ENCODE measurements at regions not wholly inside any gene's neighbourhood (a gene's known extent, or its start where the extent isn't known, plus 50 kb on each side); places are given as distances from the start of the nearest gene placed in this dataset.

- H4K20me1 ChIP-seq (ENCODE audit: insufficient read depth, low read length), result no peaks in the 10 kb centered on the region
- no peak overlapping the region for H3K9ac ChIP-seq (ENCODE audit: low read depth, low read length)
- H3K4me3 ChIP-seq (ENCODE audit: low read depth in 1 of 2, low read length in 2 of 2), result no peak overlapping the region
- H2AFZ ChIP-seq (ENCODE audit: low read depth, low read length), result no peak overlapping the region
- H3K4me2 ChIP-seq (ENCODE audit: insufficient read depth, low read length), result no peak overlapping the region
- TF ChIP-seq CTCF (IDR thresholded peaks at IDR 0.05; ENCODE audit: borderline replicate concordance, extremely low read depth, low read length, poor library complexity, severe bottlenecking) (no peak), EZH2 (IDR thresholded peaks at IDR 0.05; ENCODE audit: borderline replicate concordance, low read depth, low read length, severe bottlenecking) (no peak)
- H3K36me3 ChIP-seq (ENCODE audit: insufficient read depth, low read length), result no peaks in the 10 kb centered on the region
- no peaks in the 10 kb centered on the region for H3K27me3 ChIP-seq (ENCODE audit: insufficient read depth, low read length, poor library complexity)
- H3K79me2 ChIP-seq (ENCODE audit: insufficient read depth, low read length), result no peaks in the 10 kb centered on the region
- H3K27ac ChIP-seq (ENCODE audit: low read length), result no peak overlapping the region
- no peaks in the 10 kb centered on the region for H3K4me1 ChIP-seq (ENCODE audit: insufficient read depth, low read length)
- no peaks in the 10 kb centered on the region for H3K9me3 ChIP-seq (ENCODE audit: insufficient read depth, low read length, severe bottlenecking)
- ATAC-seq (ENCODE audit: insufficient read depth, low read depth) (no peak), DNase-seq (no peak)
These were observed 198.5 kb downstream of the ATP23 start for GRCh38 chr12:58139894-58140293.

- no peak overlapping the region for H3K27ac ChIP-seq (ENCODE audit: low read length)
- no peaks in the 10 kb centered on the region for H3K79me2 ChIP-seq (ENCODE audit: insufficient read depth, low read length)
- no peaks in the 10 kb centered on the region for H4K20me1 ChIP-seq (ENCODE audit: insufficient read depth, low read length)
- no peak overlapping the region for H3K4me3 ChIP-seq (ENCODE audit: low read depth in 1 of 2, low read length in 2 of 2)
- H3K9me3 ChIP-seq (ENCODE audit: insufficient read depth, low read length, severe bottlenecking), result no peaks in the 10 kb centered on the region
- no peak overlapping the region for H3K9ac ChIP-seq (ENCODE audit: low read depth, low read length)
- DNase-seq (no peak), ATAC-seq (ENCODE audit: insufficient read depth, low read depth) (no peak)
- no peak overlapping the region for H3K4me2 ChIP-seq (ENCODE audit: insufficient read depth, low read length)
- no peaks in the 10 kb centered on the region for H3K36me3 ChIP-seq (ENCODE audit: insufficient read depth, low read length)
- H3K4me1 ChIP-seq (ENCODE audit: insufficient read depth, low read length), result no peaks in the 10 kb centered on the region
- TF ChIP-seq CTCF (IDR thresholded peaks at IDR 0.05; ENCODE audit: borderline replicate concordance, extremely low read depth, low read length, poor library complexity, severe bottlenecking) (no peak), EZH2 (IDR thresholded peaks at IDR 0.05; ENCODE audit: borderline replicate concordance, low read depth, low read length, severe bottlenecking) (no peak)
- H3K27me3 ChIP-seq (ENCODE audit: insufficient read depth, low read length, poor library complexity), result no peaks in the 10 kb centered on the region
- H2AFZ ChIP-seq (ENCODE audit: low read depth, low read length), result no peak overlapping the region
These were observed 199.0 kb downstream of the ATP23 start for GRCh38 chr12:58140395-58140794.

- H3K27me3 ChIP-seq (ENCODE audit: insufficient read depth, low read length, poor library complexity), result no peaks in the 10 kb centered on the region
- no peaks in the 10 kb centered on the region for H3K79me2 ChIP-seq (ENCODE audit: insufficient read depth, low read length)
- no peak overlapping the region for H3K9ac ChIP-seq (ENCODE audit: low read depth, low read length)
- no peaks in the 10 kb centered on the region for H4K20me1 ChIP-seq (ENCODE audit: insufficient read depth, low read length)
- no peak overlapping the region for H3K4me2 ChIP-seq (ENCODE audit: insufficient read depth, low read length)
- no peak overlapping the region for H3K4me3 ChIP-seq (ENCODE audit: low read depth in 1 of 2, low read length in 2 of 2)
- ATAC-seq (ENCODE audit: insufficient read depth, low read depth), result no peak
- no peak for DNase-seq
- H3K4me1 ChIP-seq (ENCODE audit: insufficient read depth, low read length), result no peaks in the 10 kb centered on the region
- TF ChIP-seq EZH2 (IDR thresholded peaks at IDR 0.05; ENCODE audit: borderline replicate concordance, low read depth, low read length, severe bottlenecking) (no peak), CTCF (IDR thresholded peaks at IDR 0.05; ENCODE audit: borderline replicate concordance, extremely low read depth, low read length, poor library complexity, severe bottlenecking) (no peak)
- H3K27ac ChIP-seq (ENCODE audit: low read length), result no peak overlapping the region
- no peak overlapping the region for H2AFZ ChIP-seq (ENCODE audit: low read depth, low read length)
- no peaks in the 10 kb centered on the region for H3K9me3 ChIP-seq (ENCODE audit: insufficient read depth, low read length, severe bottlenecking)
- H3K36me3 ChIP-seq (ENCODE audit: insufficient read depth, low read length), result no peaks in the 10 kb centered on the region
These were observed 201.6 kb downstream of the ATP23 start for GRCh38 chr12:58142991-58143390.

DNA sequence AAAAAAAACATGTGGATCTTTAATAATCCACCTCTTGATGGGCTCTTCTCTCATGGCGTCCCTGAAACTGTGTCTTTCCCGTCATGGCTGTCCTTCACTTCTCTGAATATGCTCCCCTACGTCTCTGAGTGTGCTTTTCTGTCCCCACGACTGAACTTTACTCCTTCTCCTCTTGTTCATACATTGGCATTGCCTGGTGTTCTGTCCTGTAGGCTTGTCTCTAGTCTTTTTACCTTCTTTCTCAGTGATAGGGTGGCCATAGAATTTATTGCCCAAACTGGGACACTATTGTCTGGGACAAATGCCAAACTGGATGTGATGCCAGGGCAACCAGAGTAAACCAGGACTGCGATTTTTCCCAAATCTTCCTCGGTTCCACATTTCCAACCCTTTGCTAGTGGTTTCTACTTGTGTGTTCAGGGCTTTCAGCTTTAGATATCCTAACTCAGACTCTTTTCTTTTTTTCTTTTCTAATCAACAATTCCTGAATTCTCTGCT is 202.2 kb downstream of the ATP23 start:
- DNase-seq, result no peak
- no peak for TF ChIP-seq EZH2 (IDR thresholded peaks at IDR 0.05; ENCODE audit: borderline replicate concordance, low read depth, low read length, severe bottlenecking)
- no peak for TF ChIP-seq CTCF (IDR thresholded peaks at IDR 0.05; ENCODE audit: borderline replicate concordance, extremely low read depth, low read length, poor library complexity, severe bottlenecking)

More for the DNA sequence above, 202.2 kb downstream of the ATP23 start:
- no peak overlapping the region for H3K9ac ChIP-seq (ENCODE audit: low read depth, low read length)
- H2AFZ ChIP-seq (ENCODE audit: low read depth, low read length), result no peak overlapping the region
- no peaks in the 10 kb centered on the region for H3K27me3 ChIP-seq (ENCODE audit: insufficient read depth, low read length, poor library complexity)
- H4K20me1 ChIP-seq (ENCODE audit: insufficient read depth, low read length), result no peaks in the 10 kb centered on the region
- no peaks in the 10 kb centered on the region for H3K79me2 ChIP-seq (ENCODE audit: insufficient read depth, low read length)
- no peak overlapping the region for H3K27ac ChIP-seq (ENCODE audit: low read length)
- no peaks in the 10 kb centered on the region for H3K36me3 ChIP-seq (ENCODE audit: insufficient read depth, low read length)
- H3K4me3 ChIP-seq (ENCODE audit: low read depth in 1 of 2, low read length in 2 of 2), result no peak overlapping the region
- H3K4me2 ChIP-seq (ENCODE audit: insufficient read depth, low read length), result no peak overlapping the region
- no peaks in the 10 kb centered on the region for H3K4me1 ChIP-seq (ENCODE audit: insufficient read depth, low read length)
- no peaks in the 10 kb centered on the region for H3K9me3 ChIP-seq (ENCODE audit: insufficient read depth, low read length, severe bottlenecking)
- ATAC-seq (ENCODE audit: insufficient read depth, low read depth), result no peak
